ENCODE measurements at regions not wholly inside any gene's neighbourhood (a gene's known extent, or its start where the extent isn't known, plus 50 kb on each side); places are given as distances from the start of the nearest gene placed in this dataset.

- TF ChIP-seq EGR1 (IDR thresholded peaks at IDR 0.05) (no peak), TAF1 (IDR thresholded peaks at IDR 0.05; ENCODE audit: low read depth) (no peak), USF1 (IDR thresholded peaks at IDR 0.05) (no peak), EP300 (IDR thresholded peaks at IDR 0.05; ENCODE audit: borderline replicate concordance) (no peak), FOXM1 (IDR thresholded peaks at IDR 0.05; ENCODE audit: borderline replicate concordance, low read depth) (no peak)
These were observed 196.1 kb upstream of the ALG10B start for GRCh38 chr12:38120438-38120837.

- TF ChIP-seq CREB1 (IDR thresholded peaks at IDR 0.05; ENCODE audit: low read depth) (no peak), ZBTB7A (IDR thresholded peaks at IDR 0.05; ENCODE audit: low read depth) (no peak)
These were observed 192.9 kb upstream of the ALG10B start for GRCh38 chr12:38123566-38124246.

DNA sequence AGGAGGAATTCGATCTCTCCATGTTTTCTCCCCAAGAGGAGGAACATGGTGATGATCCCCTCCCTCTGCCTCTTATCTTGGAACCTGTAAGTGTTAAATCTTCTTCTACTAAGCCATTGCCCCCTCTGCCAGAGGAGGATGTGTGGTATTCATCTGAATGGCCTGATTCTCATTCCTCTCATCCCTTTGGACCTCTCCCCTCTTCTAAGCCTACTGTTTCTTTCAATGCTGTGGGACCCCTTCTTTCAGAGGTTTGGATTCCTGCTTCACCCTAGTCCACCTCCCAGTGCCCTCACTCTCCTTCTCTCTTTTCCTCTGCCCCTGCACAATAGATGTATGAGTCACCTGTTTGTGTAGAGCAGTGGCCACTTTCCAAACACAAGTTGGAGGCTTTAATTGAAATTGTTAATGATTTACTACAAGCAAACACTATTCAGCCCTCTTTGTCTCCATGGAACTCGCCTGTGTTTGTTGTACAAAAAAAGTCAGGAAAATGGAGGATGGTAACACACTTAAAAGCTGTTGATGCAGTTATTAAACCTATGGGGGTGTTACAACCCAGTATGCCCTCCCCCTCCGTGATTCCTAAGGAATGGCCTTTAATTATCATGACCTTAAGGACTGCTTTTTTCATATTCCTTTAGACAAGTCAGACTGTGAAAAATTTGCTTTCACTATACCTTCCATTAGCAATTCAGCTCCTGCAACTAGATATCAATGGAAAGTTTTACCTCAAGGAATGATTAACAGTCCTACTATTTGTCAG lies 192.1 kb upstream of the ALG10B start:
- TF ChIP-seq TCF12 (IDR thresholded peaks at IDR 0.05; ENCODE audit: low read depth) (no peak), TEAD4 (IDR thresholded peaks at IDR 0.05) (no peak)
- TF ChIP-seq, protein P1, sequence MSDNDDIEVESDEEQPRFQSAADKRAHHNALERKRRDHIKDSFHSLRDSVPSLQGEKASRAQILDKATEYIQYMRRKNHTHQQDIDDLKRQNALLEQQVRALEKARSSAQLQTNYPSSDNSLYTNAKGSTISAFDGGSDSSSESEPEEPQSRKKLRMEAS (IDR thresholded peaks at IDR 0.05) = no peak

DNA sequence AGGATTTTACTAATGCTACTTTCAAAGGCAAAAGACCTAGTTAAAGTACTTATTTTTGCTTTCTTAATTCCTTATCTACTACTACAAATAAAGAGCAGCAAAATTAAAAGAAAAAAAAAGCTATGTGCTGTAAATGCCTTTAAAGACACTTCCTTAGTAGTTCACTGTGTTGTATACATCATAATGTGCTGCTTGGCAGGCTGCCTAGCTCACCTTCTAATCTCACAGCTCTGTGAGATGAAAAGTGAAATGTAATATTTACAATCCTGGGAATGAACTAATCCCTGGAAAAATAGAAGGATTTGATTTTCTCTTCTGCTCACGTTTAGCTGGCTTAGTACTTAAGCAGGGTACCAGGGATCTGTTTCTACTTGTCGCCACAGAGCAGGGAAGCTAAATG lies 184.4 kb upstream of the ALG10B start:
- TF ChIP-seq TAF1 (IDR thresholded peaks at IDR 0.05; ENCODE audit: low read depth) = no peak
- no peak for TF ChIP-seq TEAD4 (IDR thresholded peaks at IDR 0.05)
- no peak for TF ChIP-seq ZBTB7A (IDR thresholded peaks at IDR 0.05; ENCODE audit: low read depth)
- TF ChIP-seq RAD21 (IDR thresholded peaks at IDR 0.05; ENCODE audit: low read depth) = no peak
- no peak for TF ChIP-seq EP300 (IDR thresholded peaks at IDR 0.05; ENCODE audit: borderline replicate concordance)
- TF ChIP-seq CREB1 (IDR thresholded peaks at IDR 0.05; ENCODE audit: low read depth) = no peak
- no peak for TF ChIP-seq NFIC (IDR thresholded peaks at IDR 0.05)
- TF ChIP-seq TCF12 (IDR thresholded peaks at IDR 0.05; ENCODE audit: low read depth) = no peak
- no peak for TF ChIP-seq EGR1 (IDR thresholded peaks at IDR 0.05)
- TF ChIP-seq CEBPB (IDR thresholded peaks at IDR 0.05) = no peak
- TF ChIP-seq USF1 (IDR thresholded peaks at IDR 0.05) = no peak
- no peak for TF ChIP-seq YY1 (IDR thresholded peaks at IDR 0.05; ENCODE audit: low read depth)
- TF ChIP-seq REST (IDR thresholded peaks at IDR 0.05; ENCODE audit: low read depth) = no peak
- TF ChIP-seq FOXM1 (IDR thresholded peaks at IDR 0.05; ENCODE audit: borderline replicate concordance, low read depth) = no peak
- TF ChIP-seq, protein P1 (IDR thresholded peaks at IDR 0.05) = no peak

DNA sequence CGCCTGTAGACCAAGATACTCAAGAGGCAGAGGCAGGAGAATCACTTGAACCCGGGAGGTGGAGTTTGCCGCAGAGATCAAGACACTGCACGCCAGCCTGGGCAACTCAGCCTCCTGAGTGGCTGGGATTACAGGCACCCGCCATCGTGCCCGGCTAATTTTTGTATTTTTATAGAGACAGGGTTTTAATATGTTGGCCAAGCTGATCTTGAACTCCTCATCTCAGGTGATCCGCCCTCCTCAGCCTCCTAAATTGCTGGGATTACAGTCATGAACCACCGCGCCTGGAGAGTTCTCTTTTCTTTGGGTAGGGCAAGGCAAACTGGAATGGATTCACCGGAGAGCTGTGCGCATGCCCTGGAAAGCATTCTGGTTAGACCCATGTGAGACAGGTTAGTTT lies 179.3 kb upstream of the ALG10B start:
- TF ChIP-seq FOXM1 (IDR thresholded peaks at IDR 0.05; ENCODE audit: borderline replicate concordance, low read depth) = no peak
- TF ChIP-seq CEBPB (IDR thresholded peaks at IDR 0.05) = no peak
- TF ChIP-seq TAF1 (IDR thresholded peaks at IDR 0.05; ENCODE audit: low read depth) = no peak
- TF ChIP-seq NFIC (IDR thresholded peaks at IDR 0.05) = no peak
- no peak for TF ChIP-seq REST (IDR thresholded peaks at IDR 0.05; ENCODE audit: low read depth)
- no peak for TF ChIP-seq EP300 (IDR thresholded peaks at IDR 0.05; ENCODE audit: borderline replicate concordance)

DNA sequence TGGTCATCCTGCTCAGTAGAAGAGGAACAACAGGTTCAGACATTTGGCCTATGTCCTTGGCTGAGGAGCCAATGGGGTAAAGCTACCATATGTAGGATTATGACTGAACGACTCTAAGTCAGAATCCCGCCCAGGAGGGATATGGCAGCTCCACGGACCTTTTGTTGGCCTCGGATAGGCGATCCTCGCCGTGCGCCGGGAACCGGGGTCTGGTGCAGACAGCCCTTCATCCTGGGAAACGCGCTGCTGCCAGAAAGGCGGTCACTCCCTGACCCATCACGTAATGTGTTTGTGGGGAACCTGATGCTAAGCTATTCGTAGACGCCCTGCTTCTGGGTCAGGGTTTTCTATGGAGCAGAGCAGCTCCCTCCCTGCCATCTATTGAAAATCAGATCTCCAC lies 178.9 kb upstream of the ALG10B start:
- TF ChIP-seq CREB1 (IDR thresholded peaks at IDR 0.05; ENCODE audit: low read depth) (no peak), YY1 (IDR thresholded peaks at IDR 0.05; ENCODE audit: low read depth) (no peak), NFIC (IDR thresholded peaks at IDR 0.05) (no peak)

All from Ishikawa (cell line).